CD4-positive, alpha-beta T cell treated with Interleukin-10 for 1 hour (primary cell): ENCODE measurements at regions not wholly inside any gene's neighbourhood (a gene's known extent, or its start where the extent isn't known, plus 50 kb on each side); places are given as distances from the start of the nearest gene placed in this dataset.

ENCODE experiments used
- DNase-seq: peaks from one replicate; pipeline ENCODE4 v3.0.0-alpha.2; 2020

- DNase-seq = no peak
Observed at GRCh38 chr4:14504162-14504561, 498.1 kb upstream of the CPEB2 start.

- no peak for DNase-seq
Observed at GRCh38 chr4:14513471-14513870, 488.8 kb upstream of the CPEB2 start.

GRCh38 chr4:14515556-14515955 is 486.7 kb upstream of the CPEB2 start:
- DNase-seq = no peak

- no peak for DNase-seq
Observed at GRCh38 chr4:14518136-14518535, 484.1 kb upstream of the CPEB2 start.

GRCh38 chr4:14520171-14520570 is 482.1 kb upstream of the CPEB2 start:
- no peak for DNase-seq

GRCh38 chr4:14524276-14524675 is 478.0 kb upstream of the CPEB2 start:
- DNase-seq = no peak

GRCh38 chr4:14528918-14529317 is 473.4 kb upstream of the CPEB2 start:
- DNase-seq = no peak

GRCh38 chr4:14529653-14530052 is 472.6 kb upstream of the CPEB2 start:
- DNase-seq = no peak

- DNase-seq = no peak
Observed at GRCh38 chr4:14532436-14532835, 469.8 kb upstream of the CPEB2 start.

- DNase-seq = no peak
Observed at GRCh38 chr4:14539246-14539645, 463.0 kb upstream of the CPEB2 start.

- no peak for DNase-seq
Observed at GRCh38 chr4:14545163-14545562, 457.1 kb upstream of the CPEB2 start.

GRCh38 chr4:14545807-14546206 is 456.5 kb upstream of the CPEB2 start:
- no peak for DNase-seq

GRCh38 chr4:14552119-14552518 is 450.2 kb upstream of the CPEB2 start:
- no peak for DNase-seq

- no peak for DNase-seq
Observed at GRCh38 chr4:14559646-14560045, 442.6 kb upstream of the CPEB2 start.

- DNase-seq = no peak
Observed at GRCh38 chr4:14560577-14560976, 441.7 kb upstream of the CPEB2 start.

- DNase-seq = no peak
Observed at GRCh38 chr4:14562901-14563300, 439.4 kb upstream of the CPEB2 start.

- DNase-seq = no peak
Observed at GRCh38 chr4:14564281-14564680, 438.0 kb upstream of the CPEB2 start.

GRCh38 chr4:14566518-14566917 is 435.8 kb upstream of the CPEB2 start:
- DNase-seq = no peak

GRCh38 chr4:14568351-14568750 is 433.9 kb upstream of the CPEB2 start:
- DNase-seq = no peak

GRCh38 chr4:14575289-14575688 is 427.0 kb upstream of the CPEB2 start:
- no peak for DNase-seq

- no peak for DNase-seq
Observed at GRCh38 chr4:14575919-14576318, 426.4 kb upstream of the CPEB2 start.

GRCh38 chr4:14580061-14580460 is 422.2 kb upstream of the CPEB2 start:
- no peak for DNase-seq

GRCh38 chr4:14581741-14582140 is 420.5 kb upstream of the CPEB2 start:
- DNase-seq = no peak

- DNase-seq = no peak
Observed at GRCh38 chr4:14582677-14583076, 419.6 kb upstream of the CPEB2 start.

- DNase-seq = no peak
Observed at GRCh38 chr4:14583331-14583730, 418.9 kb upstream of the CPEB2 start.

- no peak for DNase-seq
Observed at GRCh38 chr4:14583752-14584151, 418.5 kb upstream of the CPEB2 start.
